GM12892 (cell line): ENCODE measurements at regions not wholly inside any gene's neighbourhood (a gene's known extent, or its start where the extent isn't known, plus 50 kb on each side); places are given as distances from the start of the nearest gene placed in this dataset.

Experiments
- POLR2A ChIP-seq: IDR thresholded peaks from 2 replicates; pipeline ENCODE4 v1.6.1; 2011; ENCODE audit warnings: low read depth, low read length, control low read depth
- POLR2AphosphoS5 ChIP-seq: IDR thresholded peaks from 2 replicates; pipeline ENCODE4 v1.6.1; 2011; ENCODE audit warnings: low read depth, low read length, control low read depth
- TAF1 ChIP-seq: IDR thresholded peaks from 2 replicates; pipeline ENCODE4 v1.6.1; 2011; ENCODE audit warnings: low read depth, mild to moderate bottlenecking, control low read depth, low read length, borderline replicate concordance

DNA sequence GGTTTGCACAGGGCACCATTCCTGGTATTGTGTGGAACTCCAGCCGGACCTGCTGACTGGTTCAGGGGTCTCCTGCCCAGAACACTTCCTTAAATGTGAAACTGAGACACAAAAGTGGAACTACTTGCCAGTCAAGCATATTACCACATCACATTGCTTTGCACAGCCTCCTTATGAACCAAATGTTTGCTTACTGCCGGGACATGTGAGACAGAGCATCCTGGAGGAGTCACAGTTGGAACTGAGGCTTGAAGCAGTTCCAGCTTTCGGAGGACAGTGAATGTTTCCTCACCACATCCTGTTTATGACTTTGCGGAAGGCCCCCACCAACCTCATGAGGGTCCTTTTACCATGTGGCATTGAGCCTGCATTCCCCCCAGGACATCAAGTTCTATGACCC is 105.8 kb upstream of the ARHGAP42 start:
- TF ChIP-seq POLR2A, result no peak
- no peak for TF ChIP-seq POLR2AphosphoS5
- TF ChIP-seq TAF1, result no peak
